CD4-positive, alpha-beta memory T cell (primary cell): ENCODE measurements at regions not wholly inside any gene's neighbourhood (a gene's known extent, or its start where the extent isn't known, plus 50 kb on each side); places are given as distances from the start of the nearest gene placed in this dataset.
"Not testable (repeated sequence)": the region's sequence is repeated elsewhere in the genome, so short reads cannot be mapped to it uniquely, and the experiment has no call there.

Experiments used
- CTCF ChIA-PET: fragments of 350-600 bp; sonication (Branson Sonifier 250); formaldehyde crosslinking; loops from one replicate; lab custom pipeline; 2021; ENCODE audit warnings: inconsistent platforms; ENCODE audit not compliant: partially characterized antibody; lab: Charles Lee
- POLR2A ChIA-PET: fragments of 350-600 bp; sonication (Branson Sonifier 250); formaldehyde crosslinking; loops from one replicate; lab custom pipeline; 2021; ENCODE audit not compliant: partially characterized antibody; lab: Charles Lee
- DNase-seq, 5 donors: peaks; one replicate each; pipeline versions ENCODE4 v3.0.0 to v3.0.0-alpha.2; 2020 to 2022; ENCODE audit warnings: mixed read lengths in 1 of 5
- H3K27ac ChIP-seq: one replicate; pipeline ENCODE4 v1.7.0; 2013; ENCODE audit warnings: low read depth, low read length
- H3K27me3 ChIP-seq: 2 replicates; pipeline ENCODE4 v1.7.0; 2013; ENCODE audit warnings: mild to moderate bottlenecking, low read length, moderate library complexity; ENCODE audit not compliant: insufficient read depth
- H3K36me3 ChIP-seq: 2 replicates; pipeline ENCODE4 v1.7.0; 2013; ENCODE audit warnings: mild to moderate bottlenecking, low read length, moderate library complexity; ENCODE audit not compliant: insufficient read depth
- H3K4me1 ChIP-seq: 2 replicates; pipeline ENCODE4 v1.7.0; 2013; ENCODE audit warnings: mild to moderate bottlenecking, low read length, moderate library complexity; ENCODE audit not compliant: insufficient read depth
- H3K4me3 ChIP-seq, 2 donors: one replicate each; pipeline ENCODE4 v1.7.0; 2013; ENCODE audit warnings: low read length in 2 of 2, mild to moderate bottlenecking in 1 of 2
- H3K9me3 ChIP-seq, 2 donors: one replicate each; pipeline ENCODE4 v1.7.0; 2013; ENCODE audit warnings: low read length in 2 of 2, control low read depth in 1 of 2; ENCODE audit not compliant: control insufficient read depth in 1 of 2
- H3K27ac Mint-ChIP-seq, 7 donors: one replicate each; pipeline ENCODE4 v1.8.0; 2020 to 2021; ENCODE audit warnings: mixed read lengths in 7 of 7, mild to moderate bottlenecking in 6 of 7, inconsistent platforms in 3 of 7, moderate library complexity in 3 of 7
- H3K27me3 Mint-ChIP-seq, 2 donors: one replicate each; pipeline ENCODE4 v1.8.0; 2020 to 2021; ENCODE audit warnings: mixed read lengths in 2 of 2
- H3K36me3 Mint-ChIP-seq, 2 donors: one replicate each; pipeline ENCODE4 v1.8.0; 2020 to 2021; ENCODE audit warnings: mixed read lengths in 2 of 2, inconsistent platforms in 1 of 2, mild to moderate bottlenecking in 1 of 2
- H3K4me1 Mint-ChIP-seq, 4 donors: one replicate each; pipeline ENCODE4 v1.8.0; 2020 to 2021; ENCODE audit warnings: mixed read lengths in 4 of 4, mild to moderate bottlenecking in 1 of 4
- H3K4me3 Mint-ChIP-seq, 8 donors: one replicate each; pipeline ENCODE4 v1.8.0; 2020 to 2021; ENCODE audit warnings: mixed read lengths in 8 of 8, mild to moderate bottlenecking in 7 of 8, moderate library complexity in 6 of 8, inconsistent platforms in 3 of 8
- H3K9me3 Mint-ChIP-seq, 8 donors: one replicate each; pipeline ENCODE4 v1.8.0; 2020 to 2021; ENCODE audit warnings: mixed read lengths in 8 of 8, mild to moderate bottlenecking in 5 of 8, inconsistent platforms in 3 of 8, moderate library complexity in 1 of 8
- intact Hi-C: fragments of 100-400 bp; cut with micrococcal nuclease; formaldehyde crosslinking; loops from one replicate; pipeline ENCODE4 v1.15.1; 2023

- H3K9me3 ChIP-seq, H3K4me1 ChIP-seq, H3K4me3 ChIP-seq, H3K27ac Mint-ChIP-seq, H3K27me3 ChIP-seq, H3K36me3 ChIP-seq, H3K4me1 Mint-ChIP-seq, H3K36me3 Mint-ChIP-seq, H3K4me3 Mint-ChIP-seq, H3K27ac ChIP-seq, H3K9me3 Mint-ChIP-seq: not testable (repeated sequence)
- H3K27me3 Mint-ChIP-seq, result peaks cover 9 to 13% of the 10 kb centered on the region in 2 donors
- peak; percentile 49 to 63 (median 60) for DNase-seq
- POLR2A ChIA-PET, result interaction anchor here (0.8 kb wide), 1 partner anchor 437 kb away, joined by 3 read pairs; the partner anchor contains the start of gene ZFAND4
- intact Hi-C loops, result loop anchor here (5.0 to 10.0 kb wide), 2 partner anchors 231 to 792 kb away; partner anchors contain the start of gene ZNF22
- CTCF ChIA-PET, result interaction anchor here (0.7 to 3.2 kb wide), 15 partner anchors 9 to 1282 kb away, joined by 3 to 13 read pairs (median 3); partner anchors contain the start of gene ZFAND4
Measured at GRCh38 chr10:45235260-45235769, 80.1 kb downstream of the OR13A1 start.

- ChIA-PET POLR2A (no interaction called here), CTCF (interaction anchor here (0.9 to 3.2 kb wide), 9 partner anchors 8 to 1281 kb away, joined by 3 to 12 read pairs (median 3); partner anchors contain the start of gene ZFAND4)
- Histone ChIP-seq H3K36me3 (no peaks in the 10 kb centered on the region), H3K4me3 (no peak overlapping the region), H3K4me1 (no peaks in the 10 kb centered on the region), H3K9me3 (no peaks in the 10 kb centered on the region), H3K27me3 (no peaks in the 10 kb centered on the region), H3K27ac (no peak overlapping the region)
- Mint-ChIP-seq H3K9me3 (no peaks in the 10 kb centered on the region), H3K27me3 (peaks cover 9 to 13% of the 10 kb centered on the region in 2 donors), H3K4me3 (no peak overlapping the region), H3K4me1 (no peaks in the 10 kb centered on the region), H3K27ac (no peak overlapping the region), H3K36me3 (no peaks in the 10 kb centered on the region)
- no peak for DNase-seq
- intact Hi-C loops, result loop anchor here (5.0 to 10.0 kb wide), 2 partner anchors 231 to 791 kb away; partner anchors contain the start of gene ZNF22
Measured at GRCh38 chr10:45235798-45236220, 79.6 kb downstream of the OR13A1 start.

DNA sequence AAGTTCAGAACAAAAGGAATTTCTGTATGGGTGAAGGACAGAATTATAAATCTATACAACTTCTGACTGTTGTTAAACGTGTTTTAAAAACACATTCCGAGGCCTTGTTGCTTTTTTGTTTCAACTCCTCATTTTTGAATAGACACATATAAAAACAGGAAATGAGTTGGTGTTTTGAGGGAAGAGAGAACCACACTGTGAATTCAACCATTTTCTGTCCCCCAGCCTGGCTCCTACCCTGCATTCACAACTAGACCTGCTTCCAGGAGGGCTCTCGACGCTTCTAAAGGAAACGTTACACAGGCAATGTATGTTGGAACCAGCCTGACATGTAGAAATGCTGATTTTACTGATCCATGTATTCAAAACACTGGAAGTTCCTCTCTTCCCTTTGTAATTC, 76.5 kb downstream of the OR13A1 start:
- H3K27ac ChIP-seq, result no peak overlapping the region
- POLR2A ChIA-PET, result no interaction called here
- no peak overlapping the region for H3K4me3 ChIP-seq
- H3K4me1 ChIP-seq, result no peaks in the 10 kb centered on the region
- no peaks in the 10 kb centered on the region for H3K9me3 ChIP-seq
- Mint-ChIP-seq H3K4me1 (peaks cover 0 to 6% (median 3%) of the 10 kb centered on the region in 4 donors), H3K36me3 (no peaks in the 10 kb centered on the region), H3K27me3 (peaks cover 4 to 5% of the 10 kb centered on the region in 2 donors), H3K4me3 (no peak overlapping the region), H3K27ac (no peak overlapping the region), H3K9me3 (no peaks in the 10 kb centered on the region)
- intact Hi-C loops, result loop anchor here (5.0 to 10.0 kb wide), 2 partner anchors 234 to 788 kb away; partner anchors contain the start of gene ZNF22
- no peak for DNase-seq
- no peaks in the 10 kb centered on the region for H3K36me3 ChIP-seq
- CTCF ChIA-PET, result interaction anchor here (1.5 kb wide), 1 partner anchor 11 kb away, joined by 7 read pairs; no protein-coding TSS in a partner anchor
- no peaks in the 10 kb centered on the region for H3K27me3 ChIP-seq

DNA sequence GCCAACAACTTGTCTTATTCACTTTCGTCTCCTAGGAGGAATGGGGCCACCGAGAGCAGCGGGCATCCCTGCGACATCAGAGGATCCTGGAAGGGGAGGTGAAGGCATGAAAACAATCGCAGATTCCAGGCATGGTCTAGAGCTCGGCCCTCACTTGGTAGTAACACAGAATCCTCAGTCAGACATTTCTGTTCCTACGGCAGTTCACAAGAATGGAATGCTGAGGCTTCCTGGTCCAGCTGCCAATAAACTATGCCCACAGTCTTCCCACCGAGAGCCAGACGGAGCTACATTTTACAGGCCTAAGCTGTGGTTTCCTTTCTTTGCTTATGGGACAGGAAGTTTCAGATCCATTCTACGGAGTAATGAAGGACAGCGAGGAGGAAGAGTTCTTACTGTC, 75.8 kb downstream of the OR13A1 start:
- no peak overlapping the region for H3K4me3 Mint-ChIP-seq
- CTCF ChIA-PET, result interaction anchor here (2.4 kb wide), 1 partner anchor 10 kb away, joined by 20 read pairs; no protein-coding TSS in a partner anchor
- Histone ChIP-seq H3K27ac (no peak overlapping the region), H3K4me1 (no peaks in the 10 kb centered on the region), H3K27me3 (no peaks in the 10 kb centered on the region), H3K9me3 (no peaks in the 10 kb centered on the region), H3K4me3 (no peak overlapping the region), H3K36me3 (no peaks in the 10 kb centered on the region)
- DNase-seq, result no peak
- no peaks in the 10 kb centered on the region for H3K9me3 Mint-ChIP-seq
- H3K27me3 Mint-ChIP-seq, result peaks cover 4% of the 10 kb centered on the region in 2 donors
- intact Hi-C loops, result loop anchor here (5.0 to 10.0 kb wide), 2 partner anchors 235 to 788 kb away; partner anchors contain the start of gene ZNF22
- POLR2A ChIA-PET, result no interaction called here
- H3K4me1 Mint-ChIP-seq, result peaks cover 0 to 9% (median 5%) of the 10 kb centered on the region in 4 donors
- H3K36me3 Mint-ChIP-seq, result no peaks in the 10 kb centered on the region
- no peak overlapping the region for H3K27ac Mint-ChIP-seq

GRCh38 chr10:45241865-45242520, 73.4 kb downstream of the OR13A1 start:
- CTCF ChIA-PET, result interaction anchor here (2.4 kb wide), 1 partner anchor 8 kb away, joined by 20 read pairs; no protein-coding TSS in a partner anchor
- no peak for DNase-seq
- Mint-ChIP-seq H3K4me3 (no peak overlapping the region), H3K36me3 (no peaks in the 10 kb centered on the region), H3K4me1 (peaks cover 0 to 9% (median 5%) of the 10 kb centered on the region in 4 donors), H3K27ac (peak overlapping the region in 2 of 7 donors; percentile 36 to 45), H3K9me3 (no peaks in the 10 kb centered on the region), H3K27me3 (peaks cover 0 to 2% of the 10 kb centered on the region in 2 donors)
- Histone ChIP-seq H3K27me3 (no peaks in the 10 kb centered on the region), H3K9me3 (no peaks in the 10 kb centered on the region), H3K36me3 (no peaks in the 10 kb centered on the region), H3K4me3 (no peak overlapping the region), H3K27ac (no peak overlapping the region), H3K4me1 (no peaks in the 10 kb centered on the region)
- intact Hi-C loops, result no loop called here
- POLR2A ChIA-PET, result no interaction called here

DNA sequence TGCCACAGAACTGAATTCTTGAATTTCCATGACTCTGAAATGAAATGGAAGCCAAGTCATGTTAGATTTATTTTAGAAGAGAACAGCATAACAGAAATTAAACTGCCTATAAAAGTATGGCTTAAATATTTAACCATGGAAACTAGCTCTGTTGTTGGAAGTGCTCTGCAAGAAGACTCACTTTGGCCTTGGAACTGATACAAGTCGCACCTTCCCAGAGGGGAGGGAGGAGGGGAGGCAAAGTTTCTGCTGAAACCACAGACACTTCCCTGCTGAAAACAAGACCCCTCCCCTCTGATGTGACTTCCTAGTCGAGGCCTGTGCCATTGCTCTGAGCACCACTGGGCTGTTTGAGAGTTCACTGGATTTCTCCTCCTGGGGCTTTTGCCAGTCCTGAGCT, 72.1 kb downstream of the OR13A1 start:
- H3K36me3 Mint-ChIP-seq, result no peaks in the 10 kb centered on the region

DNA sequence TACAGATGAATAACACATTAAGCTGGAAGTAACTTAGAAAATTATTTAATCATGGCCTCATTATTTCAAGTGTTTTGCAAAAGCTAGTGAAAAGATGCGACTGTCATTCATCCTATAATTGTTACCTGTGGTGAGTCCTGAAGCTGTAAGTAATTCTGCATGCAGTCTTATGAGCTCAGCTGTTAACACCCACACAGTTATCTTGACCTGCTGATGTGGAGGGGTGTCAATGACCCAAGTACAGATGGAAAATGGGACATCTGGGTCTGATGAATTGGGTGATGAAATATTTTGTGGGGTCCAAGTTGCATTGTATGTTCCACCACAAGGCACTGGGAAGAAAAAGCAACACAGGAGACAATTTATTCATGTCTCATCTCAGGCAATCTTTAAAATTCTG, 68.9 kb downstream of the OR13A1 start:
- POLR2A ChIA-PET, result no interaction called here
- Histone ChIP-seq H3K27me3 (no peaks in the 10 kb centered on the region), H3K4me1 (no peaks in the 10 kb centered on the region), H3K27ac (no peak overlapping the region), H3K36me3 (no peaks in the 10 kb centered on the region), H3K9me3 (no peaks in the 10 kb centered on the region), H3K4me3 (no peak overlapping the region)
- H3K4me3 Mint-ChIP-seq, result no peak overlapping the region
- intact Hi-C loops, result no loop called here
- H3K4me1 Mint-ChIP-seq, result peaks cover 4 to 14% (median 6%) of the 10 kb centered on the region in 4 donors
- CTCF ChIA-PET, result interaction anchor here (0.9 to 2.8 kb wide), 2 partner anchors 9 to 11 kb away, joined by 4 to 13 read pairs; no protein-coding TSS in a partner anchor
- H3K27me3 Mint-ChIP-seq, result peaks cover 2% of the 10 kb centered on the region in 2 donors
- H3K9me3 Mint-ChIP-seq, result no peaks in the 10 kb centered on the region
- H3K36me3 Mint-ChIP-seq, result no peaks in the 10 kb centered on the region
- no peak overlapping the region for H3K27ac Mint-ChIP-seq
- no peak for DNase-seq

More for the DNA sequence above, 72.1 kb downstream of the OR13A1 start:
- Histone ChIP-seq H3K27ac (no peak overlapping the region), H3K9me3 (no peaks in the 10 kb centered on the region), H3K36me3 (no peaks in the 10 kb centered on the region), H3K4me3 (no peak overlapping the region), H3K27me3 (no peaks in the 10 kb centered on the region), H3K4me1 (no peaks in the 10 kb centered on the region)
- H3K4me3 Mint-ChIP-seq, result no peak overlapping the region
- no peak for DNase-seq
- peaks cover 0 to 2% of the 10 kb centered on the region in 2 donors for H3K27me3 Mint-ChIP-seq
- no peak overlapping the region for H3K27ac Mint-ChIP-seq
- H3K4me1 Mint-ChIP-seq, result peaks cover 0 to 9% (median 5%) of the 10 kb centered on the region in 4 donors
- H3K9me3 Mint-ChIP-seq, result no peaks in the 10 kb centered on the region
- POLR2A ChIA-PET, result no interaction called here
- CTCF ChIA-PET, result interaction anchor here (1.2 kb wide), 1 partner anchor 10 kb away, joined by 3 read pairs; no protein-coding TSS in a partner anchor
- intact Hi-C loops, result no loop called here
